Tibial nerve (tissue), 3 donors: ENCODE measurements at regions not wholly inside any gene's neighbourhood (a gene's known extent, or its start where the extent isn't known, plus 50 kb on each side); places are given as distances from the start of the nearest gene placed in this dataset.

Source experiments
- CTCF ChIP-seq, 5 experiments: fragments of 200-600 bp in 3 of 5; fragments of 450-650 bp in 2 of 5; sonication (generic) in 3 of 5; IDR thresholded peaks; one replicate each; pipeline ENCODE4 v1.5.1; 2016 to 2019; ENCODE audit warnings: antibody characterized with exemption in 5 of 5, mild to moderate bottlenecking in 3 of 5, moderate library complexity in 2 of 5
- POLR2A ChIP-seq, 2 donors: fragments of 450-650 bp; IDR thresholded peaks; one replicate each; pipeline ENCODE4 v1.6.1; 2017; ENCODE audit warnings: antibody characterized with exemption in 2 of 2, mild to moderate bottlenecking in 2 of 2, moderate library complexity in 2 of 2

- TF ChIP-seq CTCF (IDR thresholded peaks at IDR 0.05) (no peak), POLR2A (IDR thresholded peaks at IDR 0.05) (no peak)
These were observed 685.6 kb upstream of the NXPH2 start for GRCh38 chr2:139465789-139466188.
